ENCODE measurements at regions not wholly inside any gene's neighbourhood (a gene's known extent, or its start where the extent isn't known, plus 50 kb on each side); places are given as distances from the start of the nearest gene placed in this dataset.

GRCh38 chr6:6856538-6857523 is 250.9 kb upstream of the RREB1 start:
- TF ChIP-seq CTCF (IDR thresholded peaks at IDR 0.05) (no peak), POLR2A (IDR thresholded peaks at IDR 0.05) (no peak), POLR2AphosphoS5 (IDR thresholded peaks at IDR 0.05) (peak in 1 of 3 donors; percentile 5)
